Endodermal cell (in vitro differentiated cells): ENCODE measurements at regions not wholly inside any gene's neighbourhood (a gene's known extent, or its start where the extent isn't known, plus 50 kb on each side); places are given as distances from the start of the nearest gene placed in this dataset.

ENCODE experiments used
- DNase-seq: peaks from one replicate; pipeline ENCODE4 v3.0.0-alpha.2; 2017
- H3K27ac ChIP-seq: 2 replicates; pipeline ENCODE4 v1.5.1; 2013; ENCODE audit warnings: mild to moderate bottlenecking, low read depth, low read length, moderate library complexity
- H3K27me3 ChIP-seq: 2 replicates; pipeline ENCODE4 v1.6.1; 2013; ENCODE audit warnings: mild to moderate bottlenecking, low read length, moderate library complexity; ENCODE audit not compliant: insufficient read depth, control insufficient read depth, poor library complexity, severe bottlenecking
- H3K36me3 ChIP-seq: 2 replicates; pipeline ENCODE4 v1.7.0; 2013; ENCODE audit warnings: mild to moderate bottlenecking, low read length, moderate library complexity; ENCODE audit not compliant: control insufficient read depth, insufficient read depth
- H3K4me1 ChIP-seq: one replicate; pipeline ENCODE4 v1.7.0; 2013; ENCODE audit warnings: low read length; ENCODE audit not compliant: control insufficient read depth, insufficient read depth
- H3K4me3 ChIP-seq: 2 replicates; pipeline ENCODE4 v1.5.1; 2013; ENCODE audit warnings: mild to moderate bottlenecking, low read length, moderate library complexity
- H3K9ac ChIP-seq: 2 replicates; pipeline ENCODE4 v1.6.1; 2013; ENCODE audit warnings: mild to moderate bottlenecking, low read length, moderate library complexity; ENCODE audit not compliant: poor library complexity, severe bottlenecking; ENCODE audit errors: extremely low read depth
- H3K9me3 ChIP-seq: 2 replicates; pipeline ENCODE4 v1.6.1; 2013; ENCODE audit warnings: mild to moderate bottlenecking, low read length, moderate library complexity; ENCODE audit not compliant: control insufficient read depth
- H3K27ac Mint-ChIP-seq: 2 replicates; pipeline ENCODE4 v1.8.0; 2020; ENCODE audit warnings: mixed read lengths
- H3K27me3 Mint-ChIP-seq: 2 replicates; pipeline ENCODE4 v1.8.0; 2021; ENCODE audit warnings: mild to moderate bottlenecking, mixed read lengths; ENCODE audit not compliant: insufficient read depth
- H3K36me3 Mint-ChIP-seq: 2 replicates; pipeline ENCODE4 v1.8.0; 2020; ENCODE audit warnings: low read depth, mixed read lengths
- H3K4me1 Mint-ChIP-seq: 2 replicates; pipeline ENCODE4 v1.8.0; 2020; ENCODE audit warnings: mixed read lengths
- H3K4me3 Mint-ChIP-seq: 2 replicates; pipeline ENCODE4 v1.8.0; 2020; ENCODE audit warnings: mild to moderate bottlenecking, moderate library complexity, mixed read lengths
- H3K9me3 Mint-ChIP-seq: 2 replicates; pipeline ENCODE4 v1.8.0; 2020; ENCODE audit warnings: mild to moderate bottlenecking, mixed read lengths
- WGBS, 2 experiments: methylation state at CpG; one replicate each; pipeline versions ENCODE4 v1.1.5 to v1.1.7; 2013; ENCODE audit warnings: missing lambda C conversion rate in 2 of 2, mixed read lengths in 1 of 2; ENCODE audit not compliant: insufficient coverage in 1 of 2, insufficient read length in 1 of 2; 5-methylcytosine and 5-hydroxymethylcytosine counted together
- TF ChIP-seq, protein P1 (sequence below): fragments of 200-600 bp; sonication (generic); conservative IDR thresholded peaks from 2 replicates; pipeline ENCODE4 v1.5.0; 2021; ENCODE audit warnings: antibody characterized with exemption, mild to moderate bottlenecking

DNA sequence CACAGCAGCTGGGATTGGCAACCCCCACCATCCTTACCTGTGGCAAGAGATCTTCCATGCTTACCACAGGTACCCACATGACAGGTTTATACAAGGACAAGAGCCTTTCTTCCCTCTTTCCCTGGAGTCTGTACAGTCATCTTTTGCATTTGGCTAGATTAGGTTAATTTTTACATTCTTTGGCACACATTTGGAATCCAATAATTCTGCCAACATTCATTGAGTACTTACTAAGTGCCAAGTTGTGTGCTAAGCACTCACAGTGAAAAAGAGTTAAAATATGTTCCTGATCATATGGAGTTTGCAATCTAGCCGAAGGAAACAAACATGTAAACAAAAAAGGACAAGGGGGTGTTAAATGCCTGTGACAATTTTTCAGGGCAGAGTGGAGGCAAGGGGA, 50.0 kb upstream of the OPCML start:
- no peaks in the 10 kb centered on the region for H3K9me3 ChIP-seq
- H3K27me3 ChIP-seq, result no peaks in the 10 kb centered on the region
- H3K36me3 ChIP-seq, result no peaks in the 10 kb centered on the region
- H3K4me1 ChIP-seq, result peaks cover 13% of the 10 kb centered on the region
- H3K36me3 Mint-ChIP-seq, result no peaks in the 10 kb centered on the region
- peaks cover 4% of the 10 kb centered on the region for H3K9me3 Mint-ChIP-seq
- no peak overlapping the region for H3K27ac Mint-ChIP-seq
- TF ChIP-seq, protein P1, sequence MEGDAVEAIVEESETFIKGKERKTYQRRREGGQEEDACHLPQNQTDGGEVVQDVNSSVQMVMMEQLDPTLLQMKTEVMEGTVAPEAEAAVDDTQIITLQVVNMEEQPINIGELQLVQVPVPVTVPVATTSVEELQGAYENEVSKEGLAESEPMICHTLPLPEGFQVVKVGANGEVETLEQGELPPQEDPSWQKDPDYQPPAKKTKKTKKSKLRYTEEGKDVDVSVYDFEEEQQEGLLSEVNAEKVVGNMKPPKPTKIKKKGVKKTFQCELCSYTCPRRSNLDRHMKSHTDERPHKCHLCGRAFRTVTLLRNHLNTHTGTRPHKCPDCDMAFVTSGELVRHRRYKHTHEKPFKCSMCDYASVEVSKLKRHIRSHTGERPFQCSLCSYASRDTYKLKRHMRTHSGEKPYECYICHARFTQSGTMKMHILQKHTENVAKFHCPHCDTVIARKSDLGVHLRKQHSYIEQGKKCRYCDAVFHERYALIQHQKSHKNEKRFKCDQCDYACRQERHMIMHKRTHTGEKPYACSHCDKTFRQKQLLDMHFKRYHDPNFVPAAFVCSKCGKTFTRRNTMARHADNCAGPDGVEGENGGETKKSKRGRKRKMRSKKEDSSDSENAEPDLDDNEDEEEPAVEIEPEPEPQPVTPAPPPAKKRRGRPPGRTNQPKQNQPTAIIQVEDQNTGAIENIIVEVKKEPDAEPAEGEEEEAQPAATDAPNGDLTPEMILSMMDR, result no peak
- DNase-seq, result no peak
- 90 to 100% methylated on average over 1 of the region's 1 CpG for WGBS, 2 experiments
- peaks cover 14% of the 10 kb centered on the region for H3K4me1 Mint-ChIP-seq
- no peak overlapping the region for H3K4me3 Mint-ChIP-seq
- H3K27ac ChIP-seq, result no peak overlapping the region
- no peak overlapping the region for H3K4me3 ChIP-seq
- no peak overlapping the region for H3K9ac ChIP-seq
- H3K27me3 Mint-ChIP-seq, result peaks cover 3% of the 10 kb centered on the region
